Activated effector memory CD4-positive, alpha-beta T cell treated with Interleukin-2 at 50 U/mL for 16 hours (primary cell): ENCODE measurements at regions not wholly inside any gene's neighbourhood (a gene's known extent, or its start where the extent isn't known, plus 50 kb on each side); places are given as distances from the start of the nearest gene placed in this dataset.

Source experiments
- DNase-seq: peaks from one replicate; pipeline ENCODE4 v3.0.0-alpha.2; 2020

DNA sequence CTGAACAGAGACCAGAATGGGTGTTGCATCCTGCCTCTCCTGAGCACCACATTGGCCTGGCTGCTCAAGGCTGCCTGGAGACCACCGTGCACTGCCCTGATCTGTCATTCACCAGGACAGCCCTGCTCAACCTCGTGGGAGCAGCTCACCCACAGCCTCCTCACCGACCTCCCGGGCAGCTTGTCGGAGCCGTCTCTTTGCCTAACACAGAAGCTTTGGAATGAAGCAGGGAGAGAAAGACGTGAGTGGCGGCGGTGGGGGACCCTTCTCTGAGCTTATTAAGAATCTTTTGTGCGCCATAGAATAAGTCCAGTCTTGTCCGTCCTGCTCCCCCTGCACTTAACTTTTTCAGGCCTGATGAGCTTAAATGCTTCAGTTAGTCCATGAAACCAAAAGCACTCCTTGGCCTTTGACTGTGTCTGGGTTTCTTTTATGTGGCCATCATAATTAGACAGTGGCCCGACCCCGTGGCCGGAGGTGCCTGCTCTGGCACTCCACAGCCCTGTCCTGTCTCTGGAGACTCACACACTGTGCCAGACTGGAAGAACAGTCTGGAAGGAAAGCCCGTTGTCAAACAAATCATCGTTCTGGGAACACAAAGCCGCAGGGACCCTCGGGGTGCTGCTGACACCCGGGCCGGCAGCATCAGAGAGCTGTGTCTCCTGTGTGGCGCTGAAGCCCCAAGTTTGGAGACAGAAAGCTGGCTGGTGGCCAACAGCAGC is 192.8 kb downstream of the BCOR start:
- DNase-seq: no peak

DNA sequence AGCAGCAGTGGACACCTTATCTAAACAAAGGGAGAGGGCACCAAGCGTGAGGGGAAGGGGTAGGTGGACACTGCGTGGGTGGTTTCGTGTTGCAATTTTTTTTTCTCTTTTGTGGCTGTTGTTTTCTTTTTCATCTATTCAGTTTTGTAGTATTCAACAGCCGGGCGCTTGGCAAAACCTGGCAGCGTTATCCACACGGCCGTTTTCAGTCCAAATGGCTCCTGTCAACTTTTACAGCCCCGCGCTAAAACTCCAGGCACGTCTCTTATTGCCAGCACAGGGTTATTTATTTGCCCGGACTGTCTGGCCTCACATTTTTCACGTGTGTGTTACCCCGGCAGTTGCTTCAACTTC is 192.2 kb downstream of the BCOR start:
- no peak for DNase-seq

DNA sequence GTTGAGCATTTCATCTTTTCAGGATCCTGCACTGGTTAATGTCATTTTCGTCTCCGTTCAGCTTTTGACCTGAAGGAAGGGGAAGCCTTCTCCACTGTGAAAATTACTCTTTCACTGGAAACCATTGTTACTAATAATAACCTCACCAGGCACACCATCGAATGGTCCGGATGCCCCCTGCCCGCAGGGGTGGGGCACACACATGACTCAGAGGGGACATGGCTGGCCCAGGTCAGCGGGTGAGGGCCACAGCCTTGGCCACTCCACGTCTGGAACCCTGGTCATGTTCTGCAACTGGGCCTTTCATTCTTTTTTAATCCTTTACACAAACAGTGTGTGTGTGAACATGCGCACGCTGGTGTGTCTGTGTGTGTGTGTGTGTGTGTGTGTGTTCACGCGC is 191.8 kb downstream of the BCOR start:
- no peak for DNase-seq

- DNase-seq: no peak
These were observed 189.6 kb downstream of the BCOR start for GRCh38 chrX:39907964-39908661.

- DNase-seq: no peak
These were observed 187.8 kb downstream of the BCOR start for GRCh38 chrX:39909996-39910395.

DNA sequence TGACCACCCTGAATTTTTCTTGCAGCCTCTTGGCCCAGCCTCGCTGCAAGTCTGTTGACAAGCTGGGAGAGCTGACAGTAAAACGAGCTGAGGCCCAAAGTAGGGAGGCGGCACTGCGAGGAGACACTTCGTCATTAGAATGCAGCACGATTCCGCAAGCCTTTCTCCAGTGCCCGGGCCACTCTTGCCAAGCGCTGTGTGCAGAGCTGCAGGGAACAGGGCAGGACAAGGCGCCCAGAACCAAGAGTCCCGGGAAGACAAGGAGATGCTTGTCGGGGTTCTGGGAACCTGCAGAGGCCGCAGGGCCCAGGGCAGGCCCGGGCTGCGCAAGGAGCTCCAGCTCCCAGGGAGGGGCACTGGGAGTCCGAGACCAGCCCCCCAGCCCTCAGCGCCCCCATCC is 187.1 kb downstream of the BCOR start:
- no peak for DNase-seq

- DNase-seq: no peak
These were observed 186.4 kb downstream of the BCOR start for GRCh38 chrX:39911278-39911897.

DNA sequence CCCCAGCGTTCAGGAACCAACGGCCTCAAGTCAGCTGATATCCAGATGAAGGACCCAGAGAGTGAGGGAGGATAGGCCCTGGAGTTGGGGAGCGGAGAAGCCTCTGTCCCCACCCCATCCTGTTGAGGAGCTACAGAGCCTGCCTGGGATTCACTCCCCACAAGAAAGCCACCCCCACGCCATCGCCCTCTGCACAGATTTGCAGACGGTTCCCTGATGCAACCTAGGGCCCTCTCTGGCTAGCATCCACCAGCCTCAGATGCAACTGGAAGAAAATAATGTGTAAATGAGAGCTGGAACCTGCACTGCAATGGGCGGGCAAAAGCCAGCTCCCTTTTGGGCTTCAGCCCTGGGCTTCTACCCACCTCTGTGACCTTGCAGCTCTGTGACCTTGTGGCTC is 185.6 kb downstream of the BCOR start:
- no peak for DNase-seq

DNA sequence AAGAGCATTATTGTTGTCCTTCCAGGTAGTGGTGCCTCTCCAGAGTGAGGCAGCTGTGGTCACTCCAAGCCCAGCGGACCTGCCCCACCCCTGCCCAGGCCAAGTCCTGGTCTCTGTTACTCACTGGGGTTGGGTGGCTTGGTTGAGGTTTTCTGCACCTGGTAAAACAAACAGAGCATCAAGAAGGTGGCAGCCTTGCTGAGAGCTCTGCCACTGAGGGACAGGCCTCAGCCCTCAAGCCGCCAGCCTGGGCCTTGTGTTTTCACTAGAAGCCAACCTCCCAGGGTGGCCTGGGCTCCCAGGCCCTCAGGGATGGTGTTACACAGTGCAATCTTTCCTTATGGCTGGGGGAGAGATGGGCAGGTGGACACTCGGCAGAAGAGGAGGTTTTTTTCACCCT is 182.7 kb downstream of the BCOR start:
- no peak for DNase-seq

- no peak for DNase-seq
These were observed 182.2 kb downstream of the BCOR start for GRCh38 chrX:39915596-39915995.

DNA sequence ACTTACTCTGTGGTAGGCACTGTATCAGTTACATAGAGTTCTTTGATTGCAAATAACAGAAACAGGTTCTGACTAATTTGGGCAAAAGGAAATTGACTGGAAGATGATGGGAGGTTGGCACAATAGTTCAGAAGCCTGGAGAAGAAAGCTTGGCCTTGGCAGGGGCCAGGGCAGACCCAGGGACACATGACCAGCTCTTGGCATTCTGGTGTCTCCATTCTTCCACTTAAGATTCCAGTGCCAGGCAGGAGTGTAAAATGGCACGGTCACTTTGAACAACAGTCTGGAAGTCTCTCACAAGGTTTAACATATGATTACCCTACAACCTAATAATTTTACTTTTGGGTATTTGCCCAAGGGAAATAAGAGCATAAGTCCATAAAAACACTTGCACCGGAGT is 175.9 kb downstream of the BCOR start:
- DNase-seq: no peak

DNA sequence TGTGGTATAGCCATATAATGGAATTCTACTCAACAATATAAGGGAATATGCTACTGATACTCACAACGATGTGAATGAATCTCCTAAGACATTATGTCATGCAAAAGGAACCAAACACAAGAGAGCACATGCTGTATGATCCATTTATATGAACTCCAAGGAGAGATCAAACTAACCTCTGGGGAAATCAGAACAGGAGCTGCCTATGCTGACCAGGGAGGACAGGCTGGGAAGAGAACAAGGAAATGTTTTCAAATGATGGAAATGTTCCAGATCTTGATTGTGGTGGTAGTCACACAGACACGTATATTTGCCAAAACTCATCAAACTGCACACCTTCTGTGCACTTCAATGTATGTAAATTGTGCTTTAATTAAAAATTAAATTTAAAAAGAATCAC is 175.3 kb downstream of the BCOR start:
- no peak for DNase-seq

DNA sequence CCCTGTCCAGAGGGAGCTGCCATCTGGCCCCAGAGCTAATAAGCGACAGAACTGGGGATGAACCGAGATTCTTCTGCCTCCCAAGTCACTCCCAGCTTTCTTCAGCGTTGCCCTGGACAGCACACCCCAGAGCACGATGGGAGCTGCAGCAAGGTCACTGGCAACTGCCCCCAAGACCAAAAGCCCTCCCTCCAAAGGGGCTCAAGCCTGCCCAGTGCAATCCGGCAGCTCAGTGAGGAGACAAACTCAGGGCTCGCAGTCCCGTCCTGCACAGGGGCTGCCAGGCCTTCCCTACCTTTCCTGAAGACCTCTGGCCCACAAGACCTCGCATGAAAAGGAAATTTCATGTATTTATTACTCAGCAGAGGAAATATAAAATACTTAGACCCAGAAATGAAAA is 174.8 kb downstream of the BCOR start:
- DNase-seq: no peak

DNA sequence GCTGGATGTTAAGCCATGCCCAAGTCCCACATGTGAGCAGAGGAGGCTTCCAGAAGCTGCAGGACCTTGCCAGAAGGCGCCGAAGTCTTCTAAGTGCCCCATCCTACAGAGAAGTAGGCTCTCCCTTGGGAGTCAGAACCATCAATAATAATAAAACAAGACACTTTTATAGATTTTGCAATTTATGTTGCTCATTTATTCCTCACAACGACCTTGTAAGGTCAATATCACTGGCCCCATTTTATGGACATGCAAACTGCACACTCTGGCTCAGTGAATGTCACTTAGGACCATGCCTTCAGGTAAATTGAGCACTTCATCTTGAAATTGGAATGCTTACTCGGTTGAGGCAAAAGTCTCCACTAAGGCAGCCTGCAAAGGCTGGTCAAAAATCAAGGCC is 170.4 kb downstream of the BCOR start:
- no peak for DNase-seq

GRCh38 chrX:39928704-39929378 is 168.9 kb downstream of the BCOR start:
- no peak for DNase-seq

DNA sequence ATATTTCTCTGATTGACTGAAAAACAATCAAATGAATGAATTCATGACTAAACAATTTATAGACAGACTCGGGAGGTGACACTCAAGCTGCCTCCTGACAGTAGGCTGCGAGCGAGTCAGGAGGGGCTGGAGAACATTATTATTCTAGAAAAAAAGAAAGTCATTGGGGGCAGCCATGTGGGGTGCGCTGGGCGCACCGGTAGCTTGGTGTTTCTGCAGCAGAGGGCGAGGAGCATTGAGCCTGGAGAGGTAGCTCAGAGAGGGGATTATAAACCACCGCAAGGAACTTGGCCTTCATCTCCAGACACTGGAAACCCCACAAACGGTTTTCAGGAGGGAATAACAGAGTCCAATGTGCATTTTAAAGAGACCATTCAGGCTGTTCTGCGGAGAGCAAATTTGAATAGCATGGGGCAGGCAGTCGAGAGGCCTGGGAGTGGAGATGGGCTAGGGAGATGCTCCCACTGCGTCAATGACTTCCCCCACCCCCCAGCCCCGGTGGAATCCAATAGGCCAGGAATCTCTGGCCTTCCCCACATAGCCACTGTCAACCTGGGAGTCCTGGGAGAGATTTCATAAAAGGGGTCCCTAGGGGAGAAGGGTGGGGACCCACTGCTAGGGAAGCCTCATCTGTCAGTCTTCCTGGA is 168.3 kb downstream of the BCOR start:
- DNase-seq: no peak

- DNase-seq: no peak
These were observed 166.8 kb downstream of the BCOR start for GRCh38 chrX:39930786-39931528.

DNA sequence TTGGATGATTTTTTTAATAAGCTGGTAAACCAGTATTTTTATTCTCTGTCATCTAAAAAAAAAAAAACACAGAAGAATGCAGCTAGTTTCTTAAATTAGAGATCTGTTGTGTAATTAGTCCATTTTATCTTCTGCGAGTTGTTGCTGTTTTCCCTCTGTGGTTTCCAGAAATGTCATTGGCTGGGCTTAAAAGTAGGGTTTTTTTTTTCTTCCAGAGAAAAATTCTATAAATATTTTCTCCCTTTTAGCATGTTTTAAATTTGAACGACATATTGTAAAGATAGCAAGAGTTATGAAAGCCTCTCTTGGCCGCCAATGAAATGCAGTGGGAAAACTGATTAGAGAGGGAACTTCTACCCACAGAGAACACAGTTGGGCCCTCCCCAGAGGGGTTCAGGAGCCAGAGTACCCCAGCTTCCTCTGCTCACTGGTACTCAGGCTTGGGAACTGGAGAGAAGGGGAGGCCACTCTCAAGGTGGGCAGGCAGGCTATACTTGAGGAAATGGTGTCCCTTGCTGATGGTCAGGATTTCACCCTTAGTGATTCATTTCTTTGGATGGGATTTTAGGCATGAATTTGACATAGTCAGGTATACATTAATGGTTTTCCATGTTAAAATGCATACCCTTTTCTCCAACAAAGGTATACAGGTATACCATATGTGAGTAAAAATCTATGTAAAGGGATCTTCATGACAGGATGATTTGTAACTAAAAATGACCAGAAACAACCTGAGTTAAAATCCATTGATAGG is 166.1 kb downstream of the BCOR start:
- no peak for DNase-seq

DNA sequence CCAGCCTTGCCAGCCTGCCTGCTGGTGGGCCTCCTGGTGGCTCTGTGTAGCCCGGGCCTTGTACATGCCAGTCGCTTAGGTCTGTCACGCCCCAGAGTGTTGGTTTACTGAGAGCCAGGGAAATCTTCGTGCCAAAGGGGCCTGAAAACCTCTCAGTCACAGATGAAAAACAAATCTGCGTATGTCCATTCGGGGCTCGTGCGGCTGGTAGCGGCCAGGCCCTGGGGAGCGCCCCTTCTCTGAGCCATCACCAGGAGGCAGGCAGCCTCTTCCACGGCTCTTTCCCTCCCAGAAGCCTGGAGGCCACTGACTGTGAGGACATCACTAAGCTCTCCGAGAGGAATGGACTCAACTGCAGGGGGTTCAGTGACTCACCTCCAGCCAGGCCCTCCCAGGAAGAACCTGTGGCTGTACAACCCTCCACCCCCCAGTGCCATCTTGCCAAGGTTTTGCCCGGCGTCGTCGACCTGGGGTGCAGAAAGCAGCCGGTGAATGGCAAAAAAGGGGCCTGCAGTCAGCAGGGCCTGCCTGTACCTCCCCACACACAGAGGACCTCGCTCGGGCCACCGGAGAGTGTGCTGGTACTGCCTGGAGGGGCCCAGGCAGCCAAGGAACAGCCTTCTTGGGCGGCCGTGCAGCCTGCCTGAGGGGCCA is 162.2 kb downstream of the BCOR start:
- DNase-seq: no peak

GRCh38 chrX:39936886-39937770 is 160.6 kb downstream of the BCOR start:
- DNase-seq: no peak
